COLO668 (cell line): ENCODE measurements at regions not wholly inside any gene's neighbourhood (a gene's known extent, or its start where the extent isn't known, plus 50 kb on each side); places are given as distances from the start of the nearest gene placed in this dataset.

Experiments used
- DNase-seq: peaks from one replicate; lab custom pipeline; 2025; ENCODE audit not compliant: unreplicated experiment; lab: John Stamatoyannopoulos, UW

- DNase-seq, result no peak
Measured at GRCh38 chr2:200136655-200137054, 169.8 kb upstream of the SPATS2L start.

- no peak for DNase-seq
Measured at GRCh38 chr2:200137271-200137670, 169.2 kb upstream of the SPATS2L start.

- DNase-seq, result no peak
Measured at GRCh38 chr2:200137691-200138090, 168.8 kb upstream of the SPATS2L start.

- no peak for DNase-seq
Measured at GRCh38 chr2:200138391-200139124, 167.9 kb upstream of the SPATS2L start.

GRCh38 chr2:200144571-200144970, 161.9 kb upstream of the SPATS2L start:
- no peak for DNase-seq

- no peak for DNase-seq
Measured at GRCh38 chr2:200146501-200146900, 160.0 kb upstream of the SPATS2L start.

- no peak for DNase-seq
Measured at GRCh38 chr2:200147371-200147770, 159.1 kb upstream of the SPATS2L start.

GRCh38 chr2:200148366-200148765, 158.1 kb upstream of the SPATS2L start:
- no peak for DNase-seq

- DNase-seq, result no peak
Measured at GRCh38 chr2:200150411-200151086, 155.9 kb upstream of the SPATS2L start.

- no peak for DNase-seq
Measured at GRCh38 chr2:200155652-200156051, 150.8 kb upstream of the SPATS2L start.

GRCh38 chr2:200156166-200156835, 150.2 kb upstream of the SPATS2L start:
- DNase-seq, result no peak

GRCh38 chr2:200158647-200159356, 147.7 kb upstream of the SPATS2L start:
- DNase-seq, result no peak

- no peak for DNase-seq
Measured at GRCh38 chr2:200159357-200159707, 147.2 kb upstream of the SPATS2L start.

GRCh38 chr2:200159829-200160781, 146.4 kb upstream of the SPATS2L start:
- DNase-seq, result no peak

- no peak for DNase-seq
Measured at GRCh38 chr2:200161458-200161857, 145.0 kb upstream of the SPATS2L start.

- DNase-seq, result no peak
Measured at GRCh38 chr2:200165687-200166086, 140.8 kb upstream of the SPATS2L start.

- DNase-seq, result no peak
Measured at GRCh38 chr2:200168641-200169555, 137.6 kb upstream of the SPATS2L start.

- no peak for DNase-seq
Measured at GRCh38 chr2:200170221-200170620, 136.3 kb upstream of the SPATS2L start.

GRCh38 chr2:200171731-200172482, 134.6 kb upstream of the SPATS2L start:
- no peak for DNase-seq
